NOMO-1 treated with dmso at 0.1 percent for 144 hours (cell line): ENCODE measurements at regions not wholly inside any gene's neighbourhood (a gene's known extent, or its start where the extent isn't known, plus 50 kb on each side); places are given as distances from the start of the nearest gene placed in this dataset.
A peak's percentile ranks its signal among the peaks of the same experiment; 100 is the strongest.
"Not testable (repeated sequence)": the region's sequence is repeated elsewhere in the genome, so short reads cannot be mapped to it uniquely, and the experiment has no call there.

Source experiments
- DNase-seq: peaks from one replicate; lab custom pipeline; 2025; ENCODE audit not compliant: unreplicated experiment; lab: John Stamatoyannopoulos, UW

DNA sequence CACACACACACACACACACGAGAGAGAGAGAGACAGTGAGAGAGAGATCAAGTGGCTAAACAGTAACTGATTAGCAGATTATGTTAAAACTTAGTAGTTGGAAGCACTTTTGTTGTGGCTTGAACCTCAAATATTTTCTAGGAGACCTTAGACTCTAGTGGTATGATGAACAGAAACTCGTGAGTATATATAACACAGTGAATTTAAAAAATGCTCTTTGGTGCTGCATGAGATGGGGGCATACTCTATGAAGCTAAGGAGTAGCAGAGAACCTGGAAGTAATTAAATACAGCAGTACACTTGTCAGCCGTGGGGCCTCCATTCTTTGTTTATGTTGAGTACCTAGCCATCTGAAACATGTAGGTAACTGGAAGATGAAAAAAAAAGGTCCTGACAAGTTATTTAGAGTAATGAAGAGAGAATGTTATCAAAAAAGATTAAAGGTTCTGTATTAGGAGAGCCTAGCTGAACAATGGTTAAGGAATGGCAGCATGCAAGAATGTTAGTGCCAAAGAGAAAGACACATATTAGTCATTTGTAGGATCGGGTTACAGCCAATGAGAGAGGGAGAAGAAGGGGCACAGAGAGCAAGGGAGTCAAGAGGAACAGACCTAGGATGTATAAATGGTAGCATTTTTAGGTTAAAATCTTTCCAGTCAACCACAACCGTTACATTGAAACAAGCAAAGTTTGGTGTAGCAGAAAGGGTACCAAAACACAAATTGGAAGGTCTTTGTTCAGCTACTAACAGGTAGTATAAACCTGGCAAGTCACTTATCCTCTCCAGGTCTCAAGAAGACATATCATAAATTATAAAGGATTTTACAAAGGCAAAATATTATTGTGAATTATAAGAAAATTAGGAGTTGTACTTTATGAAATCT, 316.7 kb upstream of the DIPK2B start:
- DNase-seq: no peak

DNA sequence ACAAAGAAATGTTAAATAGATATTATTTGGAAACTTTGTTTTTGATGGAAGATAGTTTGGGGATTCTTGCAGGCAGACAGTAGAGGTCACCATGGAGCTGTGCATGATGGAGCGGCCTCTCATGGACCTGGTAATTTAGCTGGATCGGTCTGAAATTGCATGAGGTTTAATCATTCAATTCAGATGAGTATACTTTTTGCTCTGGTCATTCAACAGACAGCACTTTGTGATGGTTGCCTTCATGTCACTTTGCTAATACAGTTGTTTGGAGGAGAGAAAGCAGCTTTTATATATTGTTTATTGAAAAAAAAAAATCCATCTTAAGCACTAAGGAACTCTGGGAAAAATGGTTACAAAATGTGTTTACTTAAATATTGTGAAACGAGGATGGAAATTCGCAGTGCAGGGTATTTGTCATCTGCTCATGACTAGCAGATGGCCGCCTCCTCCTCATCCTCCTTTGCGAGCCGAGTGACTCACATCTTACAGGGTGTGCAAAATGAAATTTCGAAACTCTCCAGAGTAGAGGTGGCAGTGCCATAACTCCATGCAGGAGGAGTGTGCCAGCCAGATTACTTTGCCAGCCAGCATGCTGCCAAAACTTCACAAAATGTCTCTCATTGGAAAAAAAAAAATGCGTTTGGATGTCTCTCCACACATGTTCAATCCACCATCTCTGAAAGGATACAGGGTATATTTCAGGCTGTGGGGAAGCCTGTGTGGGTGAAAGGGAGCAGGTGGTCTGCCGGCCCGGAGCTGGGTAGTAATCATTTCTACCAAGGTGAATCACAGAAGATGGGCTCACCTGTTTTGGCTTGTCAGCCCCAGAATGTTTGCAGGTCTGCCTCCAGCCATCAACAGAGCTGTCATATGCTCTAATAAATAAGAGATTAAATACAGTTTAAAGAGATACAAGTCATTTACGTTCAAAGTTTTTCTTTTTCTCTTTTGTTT, 314.9 kb upstream of the DIPK2B start:
- peak; percentile 71 for DNase-seq

DNA sequence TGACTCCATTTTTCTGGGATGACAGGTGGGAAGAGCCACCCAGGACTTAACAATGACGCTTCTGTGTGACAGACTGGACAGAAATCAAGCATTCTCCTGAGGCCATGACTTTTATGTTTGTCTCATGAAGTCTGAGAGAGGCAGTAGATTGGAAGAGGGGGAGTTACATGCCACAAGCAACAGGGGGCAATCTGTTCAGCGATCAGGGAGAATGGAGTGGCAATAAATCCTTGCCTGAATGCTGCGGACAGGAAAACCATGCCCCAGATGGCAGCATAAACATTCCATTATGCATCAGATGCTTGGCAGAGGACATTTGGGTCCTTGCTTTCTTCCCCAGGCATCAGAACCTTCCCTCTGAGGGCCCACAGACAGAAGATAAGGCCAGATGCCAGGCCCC, 312.4 kb upstream of the DIPK2B start:
- no peak for DNase-seq

DNA sequence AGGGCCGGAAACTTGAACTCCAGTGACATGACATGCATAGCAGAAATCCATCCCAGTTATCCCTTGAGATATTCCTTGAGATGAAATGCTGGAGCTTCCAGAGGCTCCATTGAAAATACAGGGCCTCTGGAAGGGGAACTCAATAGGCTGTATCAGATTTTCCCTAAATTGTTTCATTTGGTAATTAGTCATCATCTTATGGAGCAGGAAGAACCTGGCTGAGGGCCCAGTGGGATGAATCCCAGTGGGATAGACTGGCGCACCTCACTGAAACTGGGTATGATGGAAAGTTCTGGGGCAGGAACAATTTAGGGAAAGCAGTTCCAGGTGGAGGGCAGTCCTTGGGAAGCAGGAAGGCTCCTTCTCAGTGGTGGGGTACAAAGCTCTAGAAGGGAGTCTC, 307.8 kb upstream of the DIPK2B start:
- no peak for DNase-seq

DNA sequence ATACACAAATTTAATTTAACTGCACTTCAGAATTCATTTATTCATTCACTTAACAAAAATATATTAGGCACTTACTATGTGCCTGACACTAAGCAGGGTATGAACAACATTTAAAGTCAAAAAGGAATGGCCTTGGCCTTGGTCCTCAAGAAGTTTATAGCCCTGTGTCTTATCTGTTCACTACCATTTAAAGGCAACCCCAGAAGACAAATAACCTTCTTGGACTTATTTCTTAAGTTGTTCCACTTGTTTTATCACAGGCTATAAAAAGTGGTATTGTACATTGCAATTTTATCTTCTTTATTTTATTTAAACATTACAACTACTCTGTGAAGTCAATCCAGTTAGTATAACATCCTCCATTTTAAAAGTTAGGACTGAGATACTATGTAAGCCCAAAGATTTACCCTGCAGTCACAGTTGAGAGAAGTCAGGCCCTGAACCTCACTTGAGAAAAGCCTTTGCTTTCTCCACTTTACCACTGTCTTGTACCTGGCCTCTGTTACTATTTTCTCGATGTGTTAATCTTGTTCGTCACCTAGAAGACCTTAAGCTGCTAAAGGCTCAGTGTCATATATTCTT, 305.6 kb upstream of the DIPK2B start:
- DNase-seq: no peak

DNA sequence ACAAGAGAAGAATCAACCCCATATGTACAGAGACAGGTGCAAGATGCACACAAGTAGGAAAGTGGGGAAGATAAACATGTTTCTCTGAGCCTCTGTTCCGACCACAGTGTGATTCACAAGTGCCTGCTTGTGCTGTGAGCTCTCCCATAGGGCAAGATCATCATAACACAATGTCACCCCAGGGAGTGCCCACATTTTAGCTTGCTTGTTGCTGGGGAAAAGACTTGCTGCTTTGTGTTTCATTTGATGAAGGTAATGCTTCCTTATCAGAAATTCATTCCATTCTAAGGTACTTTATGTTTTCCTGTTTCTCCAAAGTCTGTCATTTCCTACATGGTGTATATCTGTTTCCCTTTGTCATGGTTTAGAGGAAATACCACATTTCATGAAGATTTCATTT, 304.5 kb upstream of the DIPK2B start:
- no peak for DNase-seq

DNA sequence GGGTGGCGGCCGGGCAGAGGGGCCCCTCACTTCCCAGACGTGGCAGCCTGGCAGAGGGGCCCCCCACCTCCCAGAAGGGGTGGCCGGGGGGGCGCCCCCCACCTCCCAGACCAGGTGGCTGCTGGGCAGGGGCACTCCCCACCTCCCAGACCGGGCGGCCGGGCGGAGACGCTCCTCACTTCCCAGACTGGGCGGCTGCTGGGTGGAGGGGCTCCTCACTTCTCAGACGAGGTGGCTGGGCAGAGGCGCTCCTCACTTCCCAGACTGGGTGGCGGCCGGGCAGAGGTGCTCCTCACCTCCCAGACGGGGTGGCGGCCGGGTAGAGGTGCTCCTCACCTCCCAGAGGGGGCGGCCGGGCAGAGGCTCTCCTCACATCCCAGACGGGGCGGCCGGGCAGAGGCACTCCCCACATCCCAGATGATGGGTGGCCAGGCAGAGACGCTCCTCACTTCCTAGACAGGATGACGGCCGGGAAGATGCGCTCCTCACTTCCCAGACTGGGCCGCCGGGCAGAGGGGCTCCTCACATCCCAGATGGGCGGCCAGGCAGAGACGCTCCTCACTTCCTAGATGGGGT, 303.2 kb upstream of the DIPK2B start:
- not testable (repeated sequence) for DNase-seq

DNA sequence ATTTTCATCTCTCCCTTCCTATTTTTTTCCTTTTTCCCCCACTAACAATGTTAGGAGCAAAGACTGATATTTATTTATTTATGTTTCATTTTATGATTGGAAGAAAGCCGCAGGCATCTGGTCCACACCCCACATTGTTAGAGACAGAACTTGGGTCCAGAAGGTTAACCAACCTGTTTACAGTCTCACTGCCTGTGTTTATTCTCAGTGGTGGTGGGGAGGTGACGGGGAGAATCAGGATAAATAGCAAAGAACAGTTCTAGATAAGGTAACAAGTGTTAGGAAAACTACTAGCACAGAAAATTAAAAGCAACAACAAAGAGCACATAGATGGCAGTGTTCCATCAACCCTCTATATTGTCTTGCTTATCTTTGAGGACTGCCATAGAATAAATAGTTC, 301.7 kb upstream of the DIPK2B start:
- no peak for DNase-seq

DNA sequence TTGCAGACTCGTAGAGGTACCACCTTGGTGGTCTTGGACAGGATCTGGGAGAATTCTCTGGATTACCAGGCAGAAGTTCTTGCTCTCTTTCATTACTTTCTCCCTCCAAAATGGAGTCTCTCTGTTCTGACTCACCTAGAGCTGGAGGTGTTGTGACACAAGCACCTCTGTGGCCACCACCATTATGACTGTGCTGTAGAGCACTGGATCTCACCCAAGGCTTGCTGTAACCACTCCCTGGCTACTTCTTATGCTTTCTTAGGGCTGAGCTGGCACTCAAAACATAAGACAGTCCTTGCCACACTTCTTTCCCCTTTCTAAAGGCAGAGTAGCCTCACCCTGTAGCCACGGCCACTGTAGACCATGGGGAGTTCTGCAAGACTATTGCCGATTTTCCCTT, 296.6 kb upstream of the DIPK2B start:
- DNase-seq: no peak

DNA sequence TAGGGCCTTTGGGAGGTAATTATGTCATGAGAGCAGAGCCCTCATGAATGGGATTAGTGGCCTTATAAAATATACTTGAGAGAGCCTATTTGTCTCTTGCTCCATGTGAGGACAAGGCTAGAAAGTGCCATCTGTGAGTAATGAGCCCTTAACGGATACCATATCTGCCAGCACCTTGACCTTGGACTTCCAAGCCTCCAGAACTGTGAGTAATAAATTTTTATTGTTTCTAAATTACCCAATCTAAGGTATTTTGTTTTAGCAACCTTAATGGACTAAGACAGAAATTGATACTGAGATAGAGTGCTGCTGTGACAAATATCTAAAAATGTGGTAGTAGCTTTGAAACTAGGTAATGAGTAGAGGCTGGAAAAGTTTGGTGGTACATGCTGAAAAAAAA, 285.0 kb upstream of the DIPK2B start:
- no peak for DNase-seq

DNA sequence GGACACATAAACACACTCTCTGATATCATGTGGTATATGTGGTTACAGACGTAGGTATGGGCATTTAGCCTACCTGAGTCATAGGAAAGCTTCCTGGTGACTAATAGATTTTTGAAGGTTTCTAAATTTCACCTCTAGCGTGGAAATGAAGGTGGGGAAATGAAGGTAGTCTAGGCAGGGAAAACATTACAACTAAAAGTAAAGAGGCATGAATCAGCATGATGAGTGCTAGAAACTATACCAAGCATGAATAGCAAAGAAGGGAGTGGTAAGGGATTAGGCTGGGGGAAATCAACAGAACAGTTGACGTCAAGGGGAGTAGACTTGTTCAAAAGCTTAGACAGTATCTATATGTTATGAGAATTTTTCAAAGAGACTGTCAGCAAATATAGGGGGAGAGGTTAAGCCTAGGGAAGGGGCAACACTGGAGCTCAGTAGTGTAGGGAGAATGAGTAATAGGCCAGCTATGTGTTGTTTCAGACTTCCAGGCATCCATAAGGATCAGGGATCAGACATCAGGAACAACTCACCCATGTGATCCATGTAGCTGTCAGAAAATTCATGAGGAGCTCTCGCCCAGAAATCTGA, 279.3 kb upstream of the DIPK2B start:
- no peak for DNase-seq

DNA sequence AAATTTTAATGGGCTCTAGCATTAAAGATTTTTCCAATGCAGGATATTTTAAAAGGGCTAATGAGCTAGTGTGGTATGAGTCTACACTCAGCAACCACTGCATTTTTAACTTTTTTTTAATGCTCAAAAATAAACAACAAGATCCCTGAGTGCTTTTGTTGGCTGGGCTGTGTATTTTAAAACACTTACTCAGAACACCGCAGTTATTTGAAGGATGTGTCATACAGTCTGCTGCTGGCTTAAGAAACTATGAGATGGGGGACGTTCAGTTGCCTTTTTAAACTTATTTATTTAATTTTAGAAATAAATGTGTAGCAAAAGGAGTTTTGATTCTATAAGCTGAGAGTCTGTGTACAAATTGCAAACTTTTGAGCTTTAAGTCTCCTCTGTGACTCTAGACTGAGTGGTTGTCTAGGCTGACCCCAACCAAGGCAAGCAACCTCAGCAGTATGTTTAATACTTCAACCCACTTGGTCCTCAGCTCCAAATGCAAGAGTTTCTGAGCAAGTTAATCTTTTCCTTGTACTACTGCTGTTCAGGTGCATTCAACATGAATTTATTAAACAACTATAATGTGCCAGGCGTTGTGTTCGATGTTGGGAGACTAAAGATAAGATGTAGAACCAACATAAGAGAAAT, 278.6 kb upstream of the DIPK2B start:
- no peak for DNase-seq

DNA sequence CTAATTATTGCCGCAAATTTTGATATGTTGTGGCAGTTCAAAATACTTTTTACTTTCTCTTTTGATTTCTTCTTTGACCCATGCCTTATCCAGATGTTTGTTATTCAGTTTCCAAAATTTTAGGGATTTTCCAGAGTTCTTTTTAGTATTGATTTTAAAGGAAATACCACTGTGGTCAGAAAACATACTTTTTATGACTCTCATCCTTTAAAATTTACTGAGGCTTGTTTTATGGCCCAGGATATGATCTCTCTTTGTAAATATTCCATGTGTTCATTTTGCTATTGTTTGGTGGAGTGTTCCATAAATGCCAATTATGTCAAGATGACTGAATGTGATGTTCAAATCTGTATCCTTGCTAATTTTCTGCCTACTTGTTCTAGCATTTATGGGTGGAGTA, 272.3 kb upstream of the DIPK2B start:
- DNase-seq: no peak

DNA sequence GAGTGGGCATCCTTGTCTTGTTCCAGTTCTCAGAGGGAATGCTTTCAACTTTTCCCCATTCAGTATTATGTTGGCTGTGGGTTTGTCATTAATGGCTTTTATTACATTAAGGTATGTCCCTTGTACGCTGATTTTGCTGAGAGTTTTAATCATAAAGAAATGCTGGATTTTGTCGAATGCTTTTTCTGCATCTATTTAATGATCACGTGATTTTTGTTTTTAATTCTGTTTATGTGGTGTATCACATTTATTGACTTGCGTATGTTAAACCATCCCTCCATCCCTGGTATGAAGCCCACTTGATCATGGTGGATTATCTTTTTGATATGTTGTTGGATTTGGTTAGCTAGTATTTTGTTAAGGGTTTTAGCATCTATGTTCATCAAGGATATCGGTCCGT, 266.9 kb upstream of the DIPK2B start:
- not testable (repeated sequence) for DNase-seq

DNA sequence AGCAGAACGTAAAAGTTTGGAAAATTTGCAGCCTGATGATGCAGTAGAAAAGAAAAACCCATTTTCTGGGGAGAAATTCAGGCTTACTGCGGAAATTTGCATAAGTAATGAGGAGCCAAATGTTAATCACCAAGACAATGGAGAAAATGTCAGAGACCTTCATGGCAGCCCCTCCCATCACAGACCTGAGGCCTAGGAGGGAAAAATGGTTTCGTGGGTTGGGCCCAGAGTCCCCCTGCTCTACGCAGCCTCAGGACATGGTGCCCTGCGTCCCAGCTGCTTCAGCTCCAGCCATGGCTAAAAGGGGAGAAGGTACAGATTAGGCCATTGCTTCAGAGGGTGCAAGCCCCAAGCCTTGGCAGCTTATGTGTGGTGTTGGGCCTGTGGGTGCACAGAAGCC, 255.1 kb upstream of the DIPK2B start:
- DNase-seq: not testable (repeated sequence)

DNA sequence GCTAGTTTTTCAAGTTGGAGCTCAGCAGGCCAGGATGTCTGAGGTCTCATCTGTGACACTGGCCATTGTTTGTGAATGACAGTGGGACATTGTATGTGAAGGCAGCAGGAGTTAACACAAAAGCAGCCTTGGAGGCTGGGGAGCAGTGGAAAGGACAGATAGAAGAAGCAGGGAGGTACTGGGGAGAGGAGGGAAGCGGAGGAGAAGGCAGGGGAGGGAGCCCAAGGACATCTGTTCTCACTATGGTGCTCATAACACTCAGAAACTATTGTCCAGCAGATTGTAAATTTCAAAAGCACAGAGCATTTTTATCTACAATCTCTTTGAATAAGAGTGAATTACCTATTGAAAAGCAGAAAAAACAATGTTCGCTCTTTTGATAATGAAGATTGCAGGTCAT, 253.6 kb upstream of the DIPK2B start:
- no peak for DNase-seq

DNA sequence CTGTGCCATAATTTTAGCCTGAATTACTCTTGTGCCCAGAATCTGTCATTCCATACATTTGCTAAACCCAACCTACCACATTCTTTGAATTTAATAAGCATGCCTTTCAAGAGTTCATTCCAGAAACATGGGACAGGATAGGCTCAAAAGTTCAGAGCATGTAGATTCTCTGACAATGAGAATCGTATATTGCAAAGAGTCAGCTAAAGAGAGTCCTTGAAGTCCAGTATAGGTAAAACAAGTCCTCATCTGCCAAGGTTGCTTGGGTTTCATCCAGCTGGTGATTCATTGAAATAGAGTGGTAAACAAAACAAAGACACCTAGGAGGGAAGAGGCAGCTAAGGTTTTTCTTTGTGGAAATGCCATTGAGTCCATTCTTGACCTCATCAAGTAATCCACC, 249.3 kb upstream of the DIPK2B start:
- no peak for DNase-seq

DNA sequence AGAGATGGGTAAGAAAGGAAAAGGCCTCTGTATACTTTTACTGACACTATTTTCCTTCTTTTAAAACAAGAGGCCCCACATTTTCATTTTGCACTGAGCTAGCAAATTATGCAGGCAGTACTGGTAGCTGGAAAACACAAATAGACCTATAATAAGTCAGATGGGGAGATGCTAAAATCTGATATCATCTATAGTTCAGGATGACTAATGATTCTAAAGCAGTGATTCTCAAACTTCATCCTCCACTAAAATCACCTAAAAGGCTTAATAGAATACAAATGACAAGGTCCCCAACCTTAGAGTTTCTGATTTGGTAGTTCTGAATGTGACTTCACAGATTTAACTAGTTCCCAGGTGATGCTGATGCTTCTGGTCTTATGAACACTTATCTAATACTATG, 247.3 kb upstream of the DIPK2B start:
- no peak for DNase-seq

DNA sequence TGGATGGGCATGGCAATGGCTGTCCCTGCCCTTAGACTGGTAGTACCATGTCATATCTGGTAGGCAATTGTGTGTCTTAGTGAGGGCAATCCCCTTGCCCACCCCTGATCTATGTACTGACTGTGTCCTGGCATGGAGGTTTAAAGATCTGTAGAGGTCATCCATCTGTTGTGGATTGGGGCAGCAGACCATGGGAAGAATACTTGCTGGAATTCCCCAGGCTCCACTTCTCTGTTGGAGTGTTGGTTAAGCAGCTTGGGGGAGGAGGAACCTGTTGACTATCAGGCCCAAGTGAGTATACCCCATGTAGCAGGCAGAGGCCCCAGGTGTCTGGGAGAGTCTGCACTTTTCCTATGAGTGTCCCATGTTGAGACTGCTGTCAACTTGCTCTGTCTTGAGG, 246.7 kb upstream of the DIPK2B start:
- DNase-seq: no peak

DNA sequence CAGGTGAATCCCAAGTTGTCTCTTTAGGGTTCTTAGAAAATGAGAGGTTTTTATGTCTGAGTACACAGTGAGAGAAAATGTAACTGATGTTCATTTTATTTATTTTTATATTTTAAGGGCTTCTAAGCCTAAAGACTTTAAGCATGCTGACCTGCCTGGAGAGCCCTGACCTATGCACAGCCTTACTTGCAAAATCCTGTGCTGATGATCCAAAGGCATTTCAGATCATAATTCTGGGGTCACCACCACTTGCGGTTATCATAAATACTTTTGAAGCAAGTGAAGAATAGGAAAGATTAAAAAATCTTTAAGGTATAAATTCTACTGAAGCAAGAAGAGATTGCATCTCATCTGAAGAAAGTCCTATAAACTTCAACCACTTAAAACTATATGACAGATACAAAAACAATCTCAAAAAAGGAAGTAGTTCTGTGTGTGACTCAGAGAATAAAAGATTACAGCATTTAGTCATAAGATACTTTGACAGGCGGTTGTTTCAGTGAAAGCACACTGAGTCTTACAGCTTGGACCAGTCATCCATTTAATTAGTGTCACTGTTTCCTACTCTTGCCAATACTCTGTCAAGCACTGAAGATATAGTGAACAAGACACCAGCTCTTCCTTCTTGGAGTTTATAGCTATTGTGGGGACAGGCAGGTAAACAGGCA, 245.2 kb upstream of the DIPK2B start:
- peak; percentile 69 for DNase-seq
